ENCODE measurements at regions not wholly inside any gene's neighbourhood (a gene's known extent, or its start where the extent isn't known, plus 50 kb on each side); places are given as distances from the start of the nearest gene placed in this dataset.

- TF ChIP-seq ARNTL (CRISPR knock-in tag; IDR thresholded peaks at IDR 0.05; ENCODE audit: borderline replicate concordance, low read depth), result no peak
Measured at GRCh38 chr2:6512589-6512988, 353.1 kb downstream of the CMPK2 start (continued).

DNA sequence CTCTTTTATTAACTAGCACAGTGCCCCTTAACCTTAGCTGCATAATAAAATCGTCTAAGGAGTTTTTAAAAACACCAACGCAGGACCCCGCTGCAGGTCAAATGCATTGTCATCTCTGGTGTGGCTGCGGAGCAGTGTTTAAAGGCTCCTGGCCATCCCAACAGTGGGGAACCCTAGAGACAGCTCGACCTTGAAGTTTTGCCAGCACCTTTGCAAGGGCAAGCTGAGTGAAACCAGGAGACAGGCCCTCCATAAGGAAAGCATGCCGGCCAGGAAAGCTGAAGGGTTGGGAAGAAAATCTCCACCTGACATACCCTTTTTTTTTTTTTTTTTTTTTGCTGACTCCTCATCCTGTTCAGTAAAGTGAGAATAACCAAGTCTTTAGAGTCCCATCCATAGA, 349.0 kb downstream of the CMPK2 start:
- no peak for ATAC-seq
- TF ChIP-seq, protein P1, sequence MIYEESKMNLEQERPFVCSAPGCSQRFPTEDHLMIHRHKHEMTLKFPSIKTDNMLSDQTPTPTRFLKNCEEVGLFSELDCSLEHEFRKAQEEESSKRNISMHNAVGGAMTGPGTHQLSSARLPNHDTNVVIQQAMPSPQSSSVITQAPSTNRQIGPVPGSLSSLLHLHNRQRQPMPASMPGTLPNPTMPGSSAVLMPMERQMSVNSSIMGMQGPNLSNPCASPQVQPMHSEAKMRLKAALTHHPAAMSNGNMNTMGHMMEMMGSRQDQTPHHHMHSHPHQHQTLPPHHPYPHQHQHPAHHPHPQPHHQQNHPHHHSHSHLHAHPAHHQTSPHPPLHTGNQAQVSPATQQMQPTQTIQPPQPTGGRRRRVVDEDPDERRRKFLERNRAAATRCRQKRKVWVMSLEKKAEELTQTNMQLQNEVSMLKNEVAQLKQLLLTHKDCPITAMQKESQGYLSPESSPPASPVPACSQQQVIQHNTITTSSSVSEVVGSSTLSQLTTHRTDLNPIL (CRISPR knock-in tag; IDR thresholded peaks at IDR 0.05; ENCODE audit: low read depth), result no peak
- no peak for TF ChIP-seq CSRNP3 (CRISPR knock-in tag; IDR thresholded peaks at IDR 0.05)
- TF ChIP-seq OSR1 (CRISPR knock-in tag; IDR thresholded peaks at IDR 0.05), result no peak
- no peak for TF ChIP-seq ZNF565 (CRISPR knock-in tag; conservative IDR thresholded peaks at IDR 0.05; ENCODE audit: low read depth)
- no peak for TF ChIP-seq TOX (CRISPR knock-in tag; IDR thresholded peaks at IDR 0.05; ENCODE audit: borderline replicate concordance)
- TF ChIP-seq ESRRG (CRISPR knock-in tag; IDR thresholded peaks at IDR 0.05), result no peak
- no peak for TF ChIP-seq BACH2 (CRISPR knock-in tag; IDR thresholded peaks at IDR 0.05; ENCODE audit: borderline replicate concordance)
- no peak for TF ChIP-seq POU6F1 (CRISPR knock-in tag; IDR thresholded peaks at IDR 0.05; ENCODE audit: borderline replicate concordance, low read depth)
- TF ChIP-seq ARNTL (CRISPR knock-in tag; IDR thresholded peaks at IDR 0.05; ENCODE audit: borderline replicate concordance, low read depth), result no peak
- TF ChIP-seq GLIS3 (CRISPR knock-in tag; IDR thresholded peaks at IDR 0.05), result no peak
- no peak for TF ChIP-seq ZFP3 (CRISPR knock-in tag; IDR thresholded peaks at IDR 0.05)
- no peak for TF ChIP-seq ZNF70 (CRISPR knock-in tag; IDR thresholded peaks at IDR 0.05)
- TF ChIP-seq PPARA (CRISPR knock-in tag; IDR thresholded peaks at IDR 0.05; ENCODE audit: borderline replicate concordance), result no peak

- ATAC-seq, result no peak
- TF ChIP-seq ISL1 (CRISPR knock-in tag; IDR thresholded peaks at IDR 0.05) (no peak), ESRRG (CRISPR knock-in tag; IDR thresholded peaks at IDR 0.05) (no peak), PATZ1 (CRISPR knock-in tag; IDR thresholded peaks at IDR 0.05; ENCODE audit: borderline replicate concordance) (no peak), CSDC2 (CRISPR knock-in tag; IDR thresholded peaks at IDR 0.05) (no peak), TOX (CRISPR knock-in tag; IDR thresholded peaks at IDR 0.05; ENCODE audit: borderline replicate concordance) (no peak), ZFP3 (CRISPR knock-in tag; IDR thresholded peaks at IDR 0.05) (no peak), OSR1 (CRISPR knock-in tag; IDR thresholded peaks at IDR 0.05) (no peak), ZC3H10 (CRISPR knock-in tag; IDR thresholded peaks at IDR 0.05) (no peak)
- TF ChIP-seq, protein P1 (CRISPR knock-in tag; IDR thresholded peaks at IDR 0.05; ENCODE audit: low read depth), result no peak
Measured at GRCh38 chr2:6518361-6518760, 347.3 kb downstream of the CMPK2 start.

- ATAC-seq, result no peak
- TF ChIP-seq OSR1 (CRISPR knock-in tag; IDR thresholded peaks at IDR 0.05) (no peak), ZNF565 (CRISPR knock-in tag; conservative IDR thresholded peaks at IDR 0.05; ENCODE audit: low read depth) (no peak), PATZ1 (CRISPR knock-in tag; IDR thresholded peaks at IDR 0.05; ENCODE audit: borderline replicate concordance) (no peak), ZNF70 (CRISPR knock-in tag; IDR thresholded peaks at IDR 0.05) (no peak)
- TF ChIP-seq, protein P1 (CRISPR knock-in tag; IDR thresholded peaks at IDR 0.05; ENCODE audit: low read depth), result no peak
Measured at GRCh38 chr2:6523476-6523875, 342.2 kb downstream of the CMPK2 start.

Measured in SK-N-SH treated with all-trans-retinoic acid at 6 μM for 48 hours (cell line).